Neutrophil (primary cell): ENCODE measurements at regions not wholly inside any gene's neighbourhood (a gene's known extent, or its start where the extent isn't known, plus 50 kb on each side); places are given as distances from the start of the nearest gene placed in this dataset.

Experiments
- H3K27ac ChIP-seq: fragments of 200-600 bp; sonication (generic); 2 replicates; pipeline ENCODE4 v1.5.1; 2016; ENCODE audit warnings: mild to moderate bottlenecking, moderate library complexity
- H3K27me3 ChIP-seq: fragments of 200-600 bp; sonication (generic); 2 replicates; pipeline ENCODE4 v1.6.0; 2016; ENCODE audit warnings: mild to moderate bottlenecking
- H3K36me3 ChIP-seq: fragments of 200-600 bp; sonication (generic); 2 replicates; pipeline ENCODE4 v1.5.1; 2017
- H3K4me1 ChIP-seq, 2 experiments: fragments of 200-600 bp in 1 of 2; sonication (generic) in 1 of 2; 1 replicate in 1 of 2; 2 replicates in 1 of 2; pipeline versions ENCODE4 v1.5.1 to v1.6.1; 2013 to 2016; ENCODE audit warnings: low read depth in 1 of 2, low read length in 1 of 2, mild to moderate bottlenecking in 1 of 2, moderate library complexity in 1 of 2; ENCODE audit not compliant: control insufficient read depth in 1 of 2, insufficient read depth in 1 of 2
- H3K4me3 ChIP-seq, 2 experiments: fragments of 200-600 bp in 1 of 2; sonication (generic) in 1 of 2; 1 replicate in 1 of 2; 2 replicates in 1 of 2; pipeline ENCODE4 v1.5.1; 2013 to 2016; ENCODE audit warnings: low read depth in 1 of 2, low read length in 1 of 2, mild to moderate bottlenecking in 1 of 2, moderate library complexity in 1 of 2
- H3K9me3 ChIP-seq: fragments of 200-600 bp; sonication (generic); 2 replicates; pipeline ENCODE4 v1.5.1; 2016
- CTCF ChIP-seq: fragments of 200-600 bp; sonication (generic); IDR thresholded peaks from 2 replicates; pipeline ENCODE4 v1.5.1; 2016; ENCODE audit warnings: antibody characterized with exemption

GRCh38 chr12:76216585-76217472, 131.4 kb downstream of the BBS10 start:
- Histone ChIP-seq H3K9me3 (no peaks in the 10 kb centered on the region), H3K36me3 (no peaks in the 10 kb centered on the region), H3K27me3 (no peaks in the 10 kb centered on the region), H3K4me1 (no peaks in the 10 kb centered on the region), H3K27ac (no peak overlapping the region), H3K4me3 (no peak overlapping the region)
- no peak for TF ChIP-seq CTCF

GRCh38 chr12:76208129-76208528, 123.6 kb upstream of the NAP1L1 start:
- H3K4me3 ChIP-seq = no peak overlapping the region
- TF ChIP-seq CTCF = no peak

GRCh38 chr12:76206677-76207072, 122.2 kb upstream of the NAP1L1 start:
- Histone ChIP-seq H3K36me3 (no peaks in the 10 kb centered on the region), H3K27me3 (no peaks in the 10 kb centered on the region), H3K9me3 (no peaks in the 10 kb centered on the region), H3K4me1 (no peaks in the 10 kb centered on the region), H3K4me3 (no peak overlapping the region), H3K27ac (no peak overlapping the region)
- no peak for TF ChIP-seq CTCF

More at GRCh38 chr12:76208129-76208528, 123.6 kb upstream of the NAP1L1 start:
- Histone ChIP-seq H3K4me1 (no peaks in the 10 kb centered on the region), H3K36me3 (no peaks in the 10 kb centered on the region), H3K27ac (no peak overlapping the region), H3K9me3 (no peaks in the 10 kb centered on the region), H3K27me3 (no peaks in the 10 kb centered on the region)

GRCh38 chr12:76206039-76206676, 121.7 kb upstream of the NAP1L1 start:
- no peak for TF ChIP-seq CTCF
- H3K4me3 ChIP-seq = no peak overlapping the region
- no peaks in the 10 kb centered on the region for H3K9me3 ChIP-seq
- H3K36me3 ChIP-seq = no peaks in the 10 kb centered on the region
- no peaks in the 10 kb centered on the region for H3K4me1 ChIP-seq
- H3K27me3 ChIP-seq = no peaks in the 10 kb centered on the region
- no peak overlapping the region for H3K27ac ChIP-seq

- H3K27me3 ChIP-seq = no peaks in the 10 kb centered on the region
- TF ChIP-seq CTCF = no peak
- H3K4me3 ChIP-seq = no peak overlapping the region
- no peaks in the 10 kb centered on the region for H3K4me1 ChIP-seq
- no peak overlapping the region for H3K27ac ChIP-seq
- no peaks in the 10 kb centered on the region for H3K36me3 ChIP-seq
- H3K9me3 ChIP-seq = peaks cover 14% of the 10 kb centered on the region
These were observed 118.1 kb upstream of the NAP1L1 start for GRCh38 chr12:76202621-76203020.
